Spleen (tissue), 7 donors: ENCODE measurements at regions not wholly inside any gene's neighbourhood (a gene's known extent, or its start where the extent isn't known, plus 50 kb on each side); places are given as distances from the start of the nearest gene placed in this dataset.

Experiments
- CTCF ChIP-seq, 11 experiments: fragments of 200-600 bp in 7 of 11; fragments of 450-650 bp in 4 of 11; sonication (generic) in 4 of 11; IDR thresholded peaks in 8 of 11; conservative IDR thresholded peaks in 3 of 11; 1 replicate in 7 of 11; 2 replicates in 4 of 11; pipeline versions ENCODE4 v1.4.0 to v1.8.0; 2016 to 2021; ENCODE audit warnings: antibody characterized with exemption in 11 of 11, inconsistent platforms in 4 of 11, mild to moderate bottlenecking in 1 of 11
- POLR2A ChIP-seq, 3 donors: fragments of 450-650 bp; IDR thresholded peaks; one replicate each; pipeline ENCODE4 v1.5.1; 2017; ENCODE audit warnings: antibody characterized with exemption in 3 of 3, mild to moderate bottlenecking in 1 of 3
- POLR2AphosphoS5 ChIP-seq, 3 donors: sonication (generic); formaldehyde crosslinking; IDR thresholded peaks; one replicate each; pipeline ENCODE4 v1.5.1; 2017; ENCODE audit warnings: antibody characterized with exemption in 3 of 3
- donor health status: DM: no; HTN: no; CAD: no; lungs with moderate emphysema.
- donor health status: DM: no; HTN: no; CAD: no.
- donor health status: DM: no; HTN: no; CAD: no.

GRCh38 chr11:8818421-8818820, 92.6 kb upstream of the AKIP1 start:
- TF ChIP-seq POLR2A (IDR thresholded peaks at IDR 0.05): no peak
- no peak for TF ChIP-seq CTCF (IDR thresholded peaks at IDR 0.05 in 8 of 11, conservative IDR thresholded peaks at IDR 0.05 in 3 of 11)
- TF ChIP-seq POLR2AphosphoS5 (IDR thresholded peaks at IDR 0.05): no peak
